D721Med (cell line): ENCODE measurements at regions not wholly inside any gene's neighbourhood (a gene's known extent, or its start where the extent isn't known, plus 50 kb on each side); places are given as distances from the start of the nearest gene placed in this dataset.

Experiments
- DNase-seq: peaks from one replicate; pipeline ENCODE4 v3.0.0; 2011; ENCODE audit warnings: low spot score; ENCODE audit not compliant: insufficient read length
- FAIRE-seq: peaks from 2 replicates; lab custom pipeline; 2011; peaks lifted over from hg19 to GRCh38; lab: Jason Lieb, UNC
- TF ChIP-seq, protein P1 (sequence below): IDR thresholded peaks from 2 replicates; pipeline ENCODE4 v1.5.1; 2012; ENCODE audit warnings: mild to moderate bottlenecking, control low read depth; ENCODE audit not compliant: insufficient read depth; ENCODE audit errors: missing control alignments

- FAIRE-seq (no peak), DNase-seq (no peak)
- TF ChIP-seq, protein P1, sequence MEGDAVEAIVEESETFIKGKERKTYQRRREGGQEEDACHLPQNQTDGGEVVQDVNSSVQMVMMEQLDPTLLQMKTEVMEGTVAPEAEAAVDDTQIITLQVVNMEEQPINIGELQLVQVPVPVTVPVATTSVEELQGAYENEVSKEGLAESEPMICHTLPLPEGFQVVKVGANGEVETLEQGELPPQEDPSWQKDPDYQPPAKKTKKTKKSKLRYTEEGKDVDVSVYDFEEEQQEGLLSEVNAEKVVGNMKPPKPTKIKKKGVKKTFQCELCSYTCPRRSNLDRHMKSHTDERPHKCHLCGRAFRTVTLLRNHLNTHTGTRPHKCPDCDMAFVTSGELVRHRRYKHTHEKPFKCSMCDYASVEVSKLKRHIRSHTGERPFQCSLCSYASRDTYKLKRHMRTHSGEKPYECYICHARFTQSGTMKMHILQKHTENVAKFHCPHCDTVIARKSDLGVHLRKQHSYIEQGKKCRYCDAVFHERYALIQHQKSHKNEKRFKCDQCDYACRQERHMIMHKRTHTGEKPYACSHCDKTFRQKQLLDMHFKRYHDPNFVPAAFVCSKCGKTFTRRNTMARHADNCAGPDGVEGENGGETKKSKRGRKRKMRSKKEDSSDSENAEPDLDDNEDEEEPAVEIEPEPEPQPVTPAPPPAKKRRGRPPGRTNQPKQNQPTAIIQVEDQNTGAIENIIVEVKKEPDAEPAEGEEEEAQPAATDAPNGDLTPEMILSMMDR, result no peak
Measured at GRCh38 chr11:57087991-57088390, 93.8 kb upstream of the LRRC55 start.

DNA sequence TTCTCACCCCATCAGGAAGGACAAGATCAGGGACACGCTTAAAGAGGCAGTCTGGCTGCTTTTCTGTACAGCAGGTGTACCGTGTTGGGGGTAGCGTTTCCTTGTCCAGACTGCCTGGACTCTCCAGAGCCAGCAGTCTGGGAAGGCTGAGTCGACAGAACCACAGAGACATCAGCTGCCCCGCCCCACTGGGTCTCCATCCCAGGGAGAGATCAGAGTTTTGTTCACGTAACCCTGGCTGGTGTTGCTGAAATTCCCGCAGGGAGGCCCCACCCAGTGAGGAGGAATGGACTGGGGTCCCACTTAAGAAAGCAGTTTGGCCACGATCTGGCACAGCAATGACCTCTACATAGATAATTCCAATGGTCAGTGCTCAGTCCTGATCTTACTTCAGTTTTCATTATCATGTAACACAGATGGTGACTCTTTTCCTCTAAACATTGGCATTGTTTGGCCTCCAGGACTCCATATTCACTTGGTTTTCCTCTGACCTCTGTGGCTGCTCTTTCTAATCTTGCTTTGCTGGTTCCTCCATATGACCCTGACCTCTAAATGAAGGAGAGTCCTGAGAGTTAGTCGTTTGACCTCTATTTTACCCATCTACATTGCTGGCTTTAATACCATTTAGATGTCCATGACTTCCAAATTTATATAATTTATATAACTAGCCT is 89.6 kb upstream of the LRRC55 start:
- DNase-seq (no peak), FAIRE-seq (no peak)
- TF ChIP-seq, protein P1, result no peak

GRCh38 chr11:57094181-57094935 is 87.4 kb upstream of the LRRC55 start:
- FAIRE-seq, result no peak

DNA sequence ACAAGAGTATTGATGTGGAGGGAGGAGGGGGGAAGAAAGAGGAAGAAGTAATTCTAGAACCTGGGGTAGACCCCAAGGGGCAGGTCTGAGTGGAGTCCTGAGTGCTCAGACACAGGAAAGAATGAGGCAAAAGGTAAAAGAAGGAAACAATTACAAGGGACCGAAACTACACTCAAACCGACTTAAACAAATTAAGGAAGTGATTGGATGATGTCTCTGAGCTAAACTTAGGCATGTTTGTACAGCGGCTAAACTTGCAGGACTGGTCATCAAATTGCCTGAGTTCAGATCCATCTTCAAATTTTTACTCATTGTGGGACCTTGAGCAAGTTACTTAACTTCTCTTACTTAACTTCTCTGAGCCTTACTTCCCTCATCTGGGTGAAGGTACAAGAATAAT is 86.3 kb upstream of the LRRC55 start:
- no peak for FAIRE-seq
- TF ChIP-seq, protein P1, result no peak
- no peak for DNase-seq

More at GRCh38 chr11:57094181-57094935, 87.4 kb upstream of the LRRC55 start:
- DNase-seq, result no peak
- TF ChIP-seq, protein P1, result no peak

DNA sequence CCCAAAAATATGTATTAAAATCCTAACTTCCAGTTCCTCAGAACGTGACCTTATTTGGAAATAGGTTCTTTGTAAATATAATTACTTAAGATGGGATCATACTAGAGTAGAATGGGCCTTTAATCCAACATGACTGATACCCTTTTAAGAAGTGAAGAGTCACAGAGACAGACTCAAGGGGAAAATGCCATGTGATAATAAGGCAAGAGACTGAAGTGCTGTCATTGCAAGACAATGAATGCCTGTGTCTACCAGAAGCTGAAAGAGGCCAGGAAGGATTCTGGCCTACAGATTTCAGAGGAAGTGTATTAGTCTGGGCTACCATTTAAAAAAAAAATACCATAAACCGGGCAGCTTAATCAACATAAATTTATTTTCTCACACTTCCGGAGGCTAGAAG is 85.9 kb upstream of the LRRC55 start:
- TF ChIP-seq, protein P1, result no peak
- no peak for DNase-seq
- no peak for FAIRE-seq

DNA sequence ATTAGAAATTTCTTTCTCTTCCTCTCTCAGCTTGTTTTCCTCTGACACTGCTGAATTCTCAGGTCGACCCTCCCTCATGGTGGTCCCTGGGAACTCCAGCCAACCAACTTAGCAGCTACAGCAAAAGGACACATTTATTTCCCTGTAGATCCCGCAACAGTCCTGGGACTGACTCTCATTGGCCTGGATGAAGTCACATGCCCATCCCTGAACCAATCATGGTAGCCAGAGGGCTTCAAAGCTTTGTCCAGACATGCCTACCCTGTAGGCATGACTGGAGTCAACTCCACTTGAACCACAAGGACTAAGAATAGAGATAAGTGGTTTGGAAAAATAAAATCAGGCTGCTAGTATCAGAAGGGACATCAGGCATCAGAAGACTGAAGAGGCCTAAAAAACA is 84.6 kb upstream of the LRRC55 start:
- FAIRE-seq (no peak), DNase-seq (no peak)
- TF ChIP-seq, protein P1, result no peak

GRCh38 chr11:57098191-57098590 is 83.6 kb upstream of the LRRC55 start:
- FAIRE-seq (no peak), DNase-seq (no peak)
- TF ChIP-seq, protein P1, result no peak
